K562 (cell line): ENCODE measurements at regions not wholly inside any gene's neighbourhood (a gene's known extent, or its start where the extent isn't known, plus 50 kb on each side); places are given as distances from the start of the nearest gene placed in this dataset.
A peak's percentile ranks its signal among the peaks of the same experiment; 100 is the strongest.

ENCODE experiments used
- HIVEP1 ChIP-seq: fragments of 250-450 bp; sonication (Bioruptor Pico); IDR thresholded peaks from 2 replicates; pipeline ENCODE4 v1.4.0; 2020; ENCODE audit warnings: mild to moderate bottlenecking
- JUND ChIP-seq, 2 experiments: IDR thresholded peaks; 2 replicates in 1 of 2; 3 replicates in 1 of 2; pipeline ENCODE4 v1.6.1; 2011; ENCODE audit warnings: borderline replicate concordance in 2 of 2, low read depth in 2 of 2, low read length in 2 of 2, improper control_type of control experiment in 1 of 2, missing biosample characterization in 1 of 2, missing genetic modification characterization in 1 of 2, missing genetic modification reagents in 1 of 2
- LEF1 ChIP-seq: fragments of 450-650 bp; IDR thresholded peaks from 2 replicates; pipeline ENCODE4 v1.6.1; 2016; ENCODE audit warnings: mild to moderate bottlenecking
- POLR3G ChIP-seq: IDR thresholded peaks from 2 replicates; pipeline ENCODE4 v1.6.1; 2011; ENCODE audit not compliant: insufficient read length, insufficient replicate concordance; ENCODE audit errors: extremely low read depth
- SMAD4 ChIP-seq: fragments of 250-450 bp; sonication (Bioruptor Pico); conservative IDR thresholded peaks from 2 replicates; pipeline ENCODE4 v1.8.0; 2021; ENCODE audit warnings: inconsistent platforms, mild to moderate bottlenecking, moderate library complexity
- TEAD4 ChIP-seq, 2 experiments: sonication (generic) in 1 of 2; formaldehyde crosslinking in 1 of 2; IDR thresholded peaks; 2 replicates each; pipeline versions ENCODE4 v1.6.1 to v1.8.0; 2012 to 2022; ENCODE audit warnings: borderline replicate concordance in 1 of 2, inconsistent platforms in 1 of 2, low read length in 1 of 2, mild to moderate bottlenecking in 1 of 2, missing genetic modification reagents in 1 of 2
- ZNF584 ChIP-seq: fragments of 200-800 bp; sonication (Bioruptor generic); IDR thresholded peaks from 2 replicates; pipeline ENCODE4 v1.6.1; 2016; ENCODE audit warnings: low read depth, mild to moderate bottlenecking, missing genetic modification characterization, missing compliant biosample characterization
- ZNF644 ChIP-seq: fragments of 200-800 bp; sonication (Bioruptor generic); IDR thresholded peaks from 2 replicates; pipeline ENCODE4 v1.6.1; 2016; ENCODE audit warnings: low read depth, missing genetic modification characterization, missing compliant biosample characterization
- ZNF766 ChIP-seq: fragments of 200-800 bp; sonication (Bioruptor generic); conservative IDR thresholded peaks from 2 replicates; pipeline ENCODE4 v1.6.1; 2016; ENCODE audit warnings: missing genetic modification characterization, missing compliant biosample characterization
- TF ChIP-seq, protein P1 (sequence below), 2 experiments: fragments of 200-800 bp in 1 of 2; sonication (Bioruptor generic) in 1 of 2; sonication (generic) in 1 of 2; formaldehyde crosslinking in 1 of 2; IDR thresholded peaks in 1 of 2; conservative IDR thresholded peaks in 1 of 2; 2 replicates each; pipeline versions ENCODE4 v1.5.0 to v1.6.1; 2016 to 2020; ENCODE audit warnings: missing compliant biosample characterization in 1 of 2, missing genetic modification characterization in 1 of 2, missing genetic modification reagents in 1 of 2
- TF ChIP-seq, protein P2 (sequence below): fragments of 450-650 bp; IDR thresholded peaks from 2 replicates; pipeline ENCODE4 v1.6.1; 2016; ENCODE audit warnings: mild to moderate bottlenecking, moderate library complexity
- TF ChIP-seq, protein P3 (sequence below): fragments of 200-800 bp; sonication (Bioruptor generic); IDR thresholded peaks from 2 replicates; pipeline ENCODE4 v1.6.1; 2017; ENCODE audit warnings: missing genetic modification characterization, missing compliant biosample characterization

DNA sequence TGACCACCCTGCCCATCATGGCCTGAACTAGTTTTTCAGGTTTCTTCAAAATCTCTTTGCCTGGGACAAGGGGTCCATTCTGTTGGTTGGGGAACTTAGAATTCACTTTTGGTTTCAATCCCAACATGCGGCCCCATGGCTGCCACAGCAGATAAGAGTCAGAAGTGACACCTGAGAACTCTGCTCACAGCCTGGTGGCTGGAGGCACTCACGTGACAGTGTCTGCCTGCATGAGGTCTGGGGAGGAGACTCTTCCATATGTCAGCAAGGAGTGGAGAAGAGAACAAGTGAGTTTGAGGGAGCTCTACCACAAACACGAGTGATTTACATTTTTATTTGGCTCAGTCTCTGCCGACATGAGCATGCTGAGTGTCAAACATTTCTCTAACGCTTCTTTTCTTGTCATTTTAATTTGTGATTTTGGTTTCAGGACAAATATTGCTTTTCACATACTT, 370.4 kb downstream of the TNS3 start (continued):
- TF ChIP-seq, protein P1, sequence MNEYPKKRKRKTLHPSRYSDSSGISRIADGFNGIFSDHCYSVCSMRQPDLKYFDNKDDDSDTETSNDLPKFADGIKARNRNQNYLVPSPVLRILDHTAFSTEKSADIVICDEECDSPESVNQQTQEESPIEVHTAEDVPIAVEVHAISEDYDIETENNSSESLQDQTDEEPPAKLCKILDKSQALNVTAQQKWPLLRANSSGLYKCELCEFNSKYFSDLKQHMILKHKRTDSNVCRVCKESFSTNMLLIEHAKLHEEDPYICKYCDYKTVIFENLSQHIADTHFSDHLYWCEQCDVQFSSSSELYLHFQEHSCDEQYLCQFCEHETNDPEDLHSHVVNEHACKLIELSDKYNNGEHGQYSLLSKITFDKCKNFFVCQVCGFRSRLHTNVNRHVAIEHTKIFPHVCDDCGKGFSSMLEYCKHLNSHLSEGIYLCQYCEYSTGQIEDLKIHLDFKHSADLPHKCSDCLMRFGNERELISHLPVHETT (CRISPR knock-in tag; conservative IDR thresholded peaks at IDR 0.05 in 1 of 2, IDR thresholded peaks at IDR 0.05 in 1 of 2), result peak in 1 of 2 experiments; percentile 66; a peak in 1 of 4 replicates
- TF ChIP-seq, protein P2, sequence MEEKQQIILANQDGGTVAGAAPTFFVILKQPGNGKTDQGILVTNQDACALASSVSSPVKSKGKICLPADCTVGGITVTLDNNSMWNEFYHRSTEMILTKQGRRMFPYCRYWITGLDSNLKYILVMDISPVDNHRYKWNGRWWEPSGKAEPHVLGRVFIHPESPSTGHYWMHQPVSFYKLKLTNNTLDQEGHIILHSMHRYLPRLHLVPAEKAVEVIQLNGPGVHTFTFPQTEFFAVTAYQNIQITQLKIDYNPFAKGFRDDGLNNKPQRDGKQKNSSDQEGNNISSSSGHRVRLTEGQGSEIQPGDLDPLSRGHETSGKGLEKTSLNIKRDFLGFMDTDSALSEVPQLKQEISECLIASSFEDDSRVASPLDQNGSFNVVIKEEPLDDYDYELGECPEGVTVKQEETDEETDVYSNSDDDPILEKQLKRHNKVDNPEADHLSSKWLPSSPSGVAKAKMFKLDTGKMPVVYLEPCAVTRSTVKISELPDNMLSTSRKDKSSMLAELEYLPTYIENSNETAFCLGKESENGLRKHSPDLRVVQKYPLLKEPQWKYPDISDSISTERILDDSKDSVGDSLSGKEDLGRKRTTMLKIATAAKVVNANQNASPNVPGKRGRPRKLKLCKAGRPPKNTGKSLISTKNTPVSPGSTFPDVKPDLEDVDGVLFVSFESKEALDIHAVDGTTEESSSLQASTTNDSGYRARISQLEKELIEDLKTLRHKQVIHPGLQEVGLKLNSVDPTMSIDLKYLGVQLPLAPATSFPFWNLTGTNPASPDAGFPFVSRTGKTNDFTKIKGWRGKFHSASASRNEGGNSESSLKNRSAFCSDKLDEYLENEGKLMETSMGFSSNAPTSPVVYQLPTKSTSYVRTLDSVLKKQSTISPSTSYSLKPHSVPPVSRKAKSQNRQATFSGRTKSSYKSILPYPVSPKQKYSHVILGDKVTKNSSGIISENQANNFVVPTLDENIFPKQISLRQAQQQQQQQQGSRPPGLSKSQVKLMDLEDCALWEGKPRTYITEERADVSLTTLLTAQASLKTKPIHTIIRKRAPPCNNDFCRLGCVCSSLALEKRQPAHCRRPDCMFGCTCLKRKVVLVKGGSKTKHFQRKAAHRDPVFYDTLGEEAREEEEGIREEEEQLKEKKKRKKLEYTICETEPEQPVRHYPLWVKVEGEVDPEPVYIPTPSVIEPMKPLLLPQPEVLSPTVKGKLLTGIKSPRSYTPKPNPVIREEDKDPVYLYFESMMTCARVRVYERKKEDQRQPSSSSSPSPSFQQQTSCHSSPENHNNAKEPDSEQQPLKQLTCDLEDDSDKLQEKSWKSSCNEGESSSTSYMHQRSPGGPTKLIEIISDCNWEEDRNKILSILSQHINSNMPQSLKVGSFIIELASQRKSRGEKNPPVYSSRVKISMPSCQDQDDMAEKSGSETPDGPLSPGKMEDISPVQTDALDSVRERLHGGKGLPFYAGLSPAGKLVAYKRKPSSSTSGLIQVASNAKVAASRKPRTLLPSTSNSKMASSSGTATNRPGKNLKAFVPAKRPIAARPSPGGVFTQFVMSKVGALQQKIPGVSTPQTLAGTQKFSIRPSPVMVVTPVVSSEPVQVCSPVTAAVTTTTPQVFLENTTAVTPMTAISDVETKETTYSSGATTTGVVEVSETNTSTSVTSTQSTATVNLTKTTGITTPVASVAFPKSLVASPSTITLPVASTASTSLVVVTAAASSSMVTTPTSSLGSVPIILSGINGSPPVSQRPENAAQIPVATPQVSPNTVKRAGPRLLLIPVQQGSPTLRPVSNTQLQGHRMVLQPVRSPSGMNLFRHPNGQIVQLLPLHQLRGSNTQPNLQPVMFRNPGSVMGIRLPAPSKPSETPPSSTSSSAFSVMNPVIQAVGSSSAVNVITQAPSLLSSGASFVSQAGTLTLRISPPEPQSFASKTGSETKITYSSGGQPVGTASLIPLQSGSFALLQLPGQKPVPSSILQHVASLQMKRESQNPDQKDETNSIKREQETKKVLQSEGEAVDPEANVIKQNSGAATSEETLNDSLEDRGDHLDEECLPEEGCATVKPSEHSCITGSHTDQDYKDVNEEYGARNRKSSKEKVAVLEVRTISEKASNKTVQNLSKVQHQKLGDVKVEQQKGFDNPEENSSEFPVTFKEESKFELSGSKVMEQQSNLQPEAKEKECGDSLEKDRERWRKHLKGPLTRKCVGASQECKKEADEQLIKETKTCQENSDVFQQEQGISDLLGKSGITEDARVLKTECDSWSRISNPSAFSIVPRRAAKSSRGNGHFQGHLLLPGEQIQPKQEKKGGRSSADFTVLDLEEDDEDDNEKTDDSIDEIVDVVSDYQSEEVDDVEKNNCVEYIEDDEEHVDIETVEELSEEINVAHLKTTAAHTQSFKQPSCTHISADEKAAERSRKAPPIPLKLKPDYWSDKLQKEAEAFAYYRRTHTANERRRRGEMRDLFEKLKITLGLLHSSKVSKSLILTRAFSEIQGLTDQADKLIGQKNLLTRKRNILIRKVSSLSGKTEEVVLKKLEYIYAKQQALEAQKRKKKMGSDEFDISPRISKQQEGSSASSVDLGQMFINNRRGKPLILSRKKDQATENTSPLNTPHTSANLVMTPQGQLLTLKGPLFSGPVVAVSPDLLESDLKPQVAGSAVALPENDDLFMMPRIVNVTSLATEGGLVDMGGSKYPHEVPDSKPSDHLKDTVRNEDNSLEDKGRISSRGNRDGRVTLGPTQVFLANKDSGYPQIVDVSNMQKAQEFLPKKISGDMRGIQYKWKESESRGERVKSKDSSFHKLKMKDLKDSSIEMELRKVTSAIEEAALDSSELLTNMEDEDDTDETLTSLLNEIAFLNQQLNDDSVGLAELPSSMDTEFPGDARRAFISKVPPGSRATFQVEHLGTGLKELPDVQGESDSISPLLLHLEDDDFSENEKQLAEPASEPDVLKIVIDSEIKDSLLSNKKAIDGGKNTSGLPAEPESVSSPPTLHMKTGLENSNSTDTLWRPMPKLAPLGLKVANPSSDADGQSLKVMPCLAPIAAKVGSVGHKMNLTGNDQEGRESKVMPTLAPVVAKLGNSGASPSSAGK, result peak; percentile 98
- TF ChIP-seq JUND (IDR thresholded peaks at IDR 0.05; ENCODE audit: borderline replicate concordance, low read depth, low read length), result no peak; the same call in 1 of the 2 replicates
- peak; percentile 48; the same call in 1 of the 3 replicates for TF ChIP-seq JUND (tag; IDR thresholded peaks at IDR 0.05; ENCODE audit: borderline replicate concordance, low read depth, low read length)
- peak; percentile 90 for TF ChIP-seq ZNF766 (CRISPR knock-in tag)
- TF ChIP-seq HIVEP1 (CRISPR knock-in tag), result 0 out of 2 replicates have a peak, but pooled peaks have one; percentile 27
- no peak for TF ChIP-seq POLR3G
- peak; percentile 76; the same call in 1 of the 2 replicates for TF ChIP-seq ZNF644 (tag)
- TF ChIP-seq, protein P3, sequence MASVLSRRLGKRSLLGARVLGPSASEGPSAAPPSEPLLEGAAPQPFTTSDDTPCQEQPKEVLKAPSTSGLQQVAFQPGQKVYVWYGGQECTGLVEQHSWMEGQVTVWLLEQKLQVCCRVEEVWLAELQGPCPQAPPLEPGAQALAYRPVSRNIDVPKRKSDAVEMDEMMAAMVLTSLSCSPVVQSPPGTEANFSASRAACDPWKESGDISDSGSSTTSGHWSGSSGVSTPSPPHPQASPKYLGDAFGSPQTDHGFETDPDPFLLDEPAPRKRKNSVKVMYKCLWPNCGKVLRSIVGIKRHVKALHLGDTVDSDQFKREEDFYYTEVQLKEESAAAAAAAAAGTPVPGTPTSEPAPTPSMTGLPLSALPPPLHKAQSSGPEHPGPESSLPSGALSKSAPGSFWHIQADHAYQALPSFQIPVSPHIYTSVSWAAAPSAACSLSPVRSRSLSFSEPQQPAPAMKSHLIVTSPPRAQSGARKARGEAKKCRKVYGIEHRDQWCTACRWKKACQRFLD (CRISPR knock-in tag), result peak; percentile 76; the same call in 1 of the 2 replicates
- peak; percentile 49; the same call in 1 of the 2 replicates for TF ChIP-seq LEF1
- TF ChIP-seq TEAD4 (IDR thresholded peaks at IDR 0.05; ENCODE audit: low read length), result peak; percentile 64
- TF ChIP-seq TEAD4 (CRISPR knock-in tag; IDR thresholded peaks at IDR 0.05; ENCODE audit: borderline replicate concordance), result no peak
- peak; percentile 76 for TF ChIP-seq SMAD4 (CRISPR knock-in tag)
- TF ChIP-seq ZNF584 (CRISPR knock-in tag), result 0 out of 2 replicates have a peak, but pooled peaks have one; percentile 50
